ENCODE measurements at regions not wholly inside any gene's neighbourhood (a gene's known extent, or its start where the extent isn't known, plus 50 kb on each side); places are given as distances from the start of the nearest gene placed in this dataset.

DNA sequence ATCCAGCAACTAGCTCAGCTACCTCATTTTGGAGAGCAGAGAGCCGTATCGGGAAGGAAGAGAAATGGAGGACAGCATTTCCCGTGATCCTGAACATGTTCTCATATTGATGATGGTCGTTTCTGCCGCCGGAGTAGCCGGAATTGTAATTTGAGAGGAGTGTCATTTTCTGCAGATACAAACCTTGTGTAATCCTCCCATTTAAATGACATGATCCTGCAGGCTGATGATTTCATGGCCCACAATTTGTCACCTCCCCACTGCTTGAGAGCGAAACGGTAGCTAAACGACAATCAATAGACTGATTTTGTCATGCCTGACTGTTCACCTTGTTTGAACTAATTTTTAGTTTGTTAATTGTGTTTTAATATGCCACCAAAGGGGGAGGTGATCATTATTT is 126.5 kb upstream of the CNTN6 start:
- Mint-ChIP-seq H3K4me1 (peaks cover 0 to 3% (median 0%) of the 10 kb centered on the region in 3 donors), H3K36me3 (no peaks in the 10 kb centered on the region), H3K4me3 (no peak overlapping the region), H3K27ac (no peak overlapping the region), H3K9me3 (peaks cover 8 to 23% (median 11%) of the 10 kb centered on the region in 7 donors), H3K27me3 (no peaks in the 10 kb centered on the region)
- no peak for DNase-seq
- no peak for ATAC-seq (ENCODE audit: low read depth in 2 of 2)

DNA sequence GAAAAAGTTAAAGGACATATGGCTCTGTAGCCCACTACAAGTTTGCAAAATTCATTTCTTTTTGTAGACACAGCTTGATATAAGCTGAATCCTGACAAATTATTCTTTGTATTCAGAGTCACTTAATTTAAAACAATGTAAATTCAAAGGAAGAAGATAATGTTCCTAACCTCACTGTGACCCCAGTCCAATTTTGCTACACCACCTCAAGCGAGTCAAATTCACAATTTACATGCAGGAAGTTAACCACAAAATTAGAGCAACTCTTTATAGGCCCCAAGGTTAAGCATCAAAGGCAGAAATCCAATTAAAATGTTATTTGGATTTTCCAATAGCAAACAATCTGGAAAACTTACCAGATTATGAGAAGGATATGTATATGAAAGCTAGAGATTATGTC is 119.5 kb upstream of the CNTN6 start:
- DNase-seq (no peak), ATAC-seq (ENCODE audit: low read depth in 2 of 2) (no peak)
- Mint-ChIP-seq H3K27me3 (no peaks in the 10 kb centered on the region), H3K27ac (no peak overlapping the region), H3K36me3 (no peaks in the 10 kb centered on the region), H3K4me3 (no peak overlapping the region), H3K9me3 (peaks cover 3 to 22% (median 7%) of the 10 kb centered on the region in 7 donors), H3K4me1 (no peaks in the 10 kb centered on the region)

DNA sequence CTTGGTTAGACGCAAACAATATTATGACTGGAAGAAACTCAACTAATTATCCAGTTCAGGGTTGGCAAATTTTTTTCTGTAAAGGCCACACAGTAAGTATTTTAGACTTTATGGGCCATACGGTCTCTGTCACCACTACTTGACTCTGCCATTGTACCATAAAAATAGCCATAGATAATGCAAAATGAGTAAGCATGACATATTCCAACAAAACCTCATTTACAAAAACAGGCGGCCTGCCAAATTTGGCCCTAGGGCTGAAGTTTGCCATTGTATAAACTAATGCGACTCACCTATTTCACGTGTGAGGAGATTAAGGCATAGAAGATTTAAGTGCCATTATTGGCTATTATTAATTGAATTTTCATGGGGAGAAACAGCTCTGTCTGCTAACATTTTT is 116.8 kb upstream of the CNTN6 start:
- H3K4me1 Mint-ChIP-seq = no peaks in the 10 kb centered on the region
- H3K4me3 Mint-ChIP-seq = no peak overlapping the region
- no peak overlapping the region for H3K27ac Mint-ChIP-seq
- no peak for ATAC-seq (ENCODE audit: low read depth in 2 of 2)
- no peaks in the 10 kb centered on the region for H3K27me3 Mint-ChIP-seq
- peaks cover 4 to 32% (median 11%) of the 10 kb centered on the region in 7 donors for H3K9me3 Mint-ChIP-seq
- no peak for DNase-seq
- H3K36me3 Mint-ChIP-seq = no peaks in the 10 kb centered on the region

DNA sequence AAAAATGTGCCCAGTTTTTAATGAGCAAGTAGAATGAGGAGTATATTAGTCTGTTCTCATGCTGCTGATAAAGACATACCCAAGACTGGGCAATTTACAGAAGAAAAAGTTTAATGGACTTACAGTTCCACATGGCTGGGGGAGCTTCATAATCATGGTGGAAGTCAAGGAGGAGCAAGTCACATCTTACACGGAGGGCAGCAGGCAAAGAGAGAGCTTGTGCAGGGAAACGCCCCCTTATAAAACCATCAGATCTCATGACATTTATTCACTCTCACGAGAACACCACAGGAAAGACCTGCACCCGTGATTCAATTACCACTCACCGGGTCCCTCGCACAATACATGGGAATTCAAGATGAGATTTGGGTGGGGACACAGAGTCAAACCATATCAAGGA is 111.7 kb upstream of the CNTN6 start:
- Mint-ChIP-seq H3K4me3 (no peak overlapping the region), H3K27me3 (no peaks in the 10 kb centered on the region), H3K9me3 (peaks cover 0 to 29% (median 15%) of the 10 kb centered on the region in 7 donors), H3K27ac (no peak overlapping the region), H3K36me3 (no peaks in the 10 kb centered on the region), H3K4me1 (no peaks in the 10 kb centered on the region)
- ATAC-seq (ENCODE audit: low read depth in 2 of 2) (no peak), DNase-seq (no peak)

DNA sequence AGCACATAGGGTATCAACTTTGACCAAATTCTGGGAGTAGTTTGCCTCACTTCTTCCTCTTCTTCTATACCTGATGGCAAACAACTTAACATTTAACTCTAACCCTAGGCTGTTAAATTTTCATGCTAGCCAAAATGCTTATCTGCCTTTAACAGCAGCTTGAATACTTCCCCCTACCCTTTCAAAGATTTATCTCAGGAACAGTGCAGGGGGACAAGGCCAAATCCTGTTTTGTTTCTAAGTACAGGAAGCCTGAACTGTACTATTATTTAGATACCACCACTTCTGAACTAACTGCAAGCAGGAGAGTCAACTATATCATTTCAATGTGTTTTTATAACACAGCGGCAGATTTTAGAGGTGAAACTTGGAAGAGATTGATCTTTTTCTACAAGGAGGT is 104.0 kb upstream of the CNTN6 start:
- no peak for DNase-seq
- Mint-ChIP-seq H3K9me3 (peaks cover 4 to 24% (median 12%) of the 10 kb centered on the region in 7 donors), H3K27ac (no peak overlapping the region), H3K4me3 (no peak overlapping the region), H3K4me1 (no peaks in the 10 kb centered on the region), H3K27me3 (no peaks in the 10 kb centered on the region), H3K36me3 (no peaks in the 10 kb centered on the region)
- ATAC-seq (ENCODE audit: low read depth in 2 of 2) = no peak

DNA sequence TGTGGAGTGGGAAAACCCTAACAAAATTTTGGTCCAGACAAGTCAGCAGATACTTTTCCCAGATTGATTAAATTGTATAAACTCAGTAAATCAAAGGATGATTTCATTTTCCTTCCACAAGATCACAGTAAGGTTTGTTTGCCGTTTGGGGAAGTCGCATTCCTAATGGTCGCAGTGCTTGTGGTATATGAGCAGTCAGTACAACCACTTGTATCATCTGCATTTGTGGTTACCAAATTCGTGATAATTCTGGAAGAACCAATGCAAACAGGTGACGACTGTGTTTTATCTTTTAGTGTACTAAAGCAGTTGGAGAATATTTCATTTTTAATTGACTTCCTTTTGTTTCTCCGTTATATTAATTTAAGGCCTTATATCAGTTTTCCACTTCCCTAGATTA is 100.0 kb upstream of the CNTN6 start:
- ATAC-seq (ENCODE audit: low read depth in 2 of 2) = no peak
- Mint-ChIP-seq H3K27me3 (no peaks in the 10 kb centered on the region), H3K4me3 (no peak overlapping the region)

DNA sequence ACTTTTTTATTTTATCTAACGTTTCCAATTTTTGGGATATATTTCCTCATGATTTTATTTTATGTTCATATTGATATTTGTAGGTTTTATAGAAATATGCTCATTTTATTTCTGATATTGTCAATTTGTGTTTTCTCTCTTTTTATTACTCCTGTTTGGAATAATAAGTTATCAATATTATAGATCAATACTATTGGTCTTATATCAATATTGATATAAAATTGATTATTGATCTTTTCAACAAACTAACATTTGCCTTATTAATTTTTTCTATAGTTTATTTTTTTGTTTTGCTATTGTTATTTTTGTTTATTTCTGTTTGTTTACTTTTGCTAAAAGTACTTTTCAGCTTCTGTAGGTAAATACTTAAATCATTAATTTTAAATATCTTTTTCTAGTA is 90.8 kb upstream of the CNTN6 start:
- peaks cover 0 to 7% (median 0%) of the 10 kb centered on the region in 7 donors for H3K9me3 Mint-ChIP-seq
- no peaks in the 10 kb centered on the region for H3K27me3 Mint-ChIP-seq
- H3K27ac Mint-ChIP-seq = no peak overlapping the region
- H3K36me3 Mint-ChIP-seq = no peaks in the 10 kb centered on the region
- ATAC-seq (ENCODE audit: low read depth in 2 of 2) (no peak), DNase-seq (no peak)
- no peaks in the 10 kb centered on the region for H3K4me1 Mint-ChIP-seq
- H3K4me3 Mint-ChIP-seq = no peak overlapping the region

More for the DNA sequence above, 100.0 kb upstream of the CNTN6 start:
- Mint-ChIP-seq H3K9me3 (peaks cover 0 to 20% (median 12%) of the 10 kb centered on the region in 7 donors), H3K36me3 (no peaks in the 10 kb centered on the region), H3K27ac (no peak overlapping the region), H3K4me1 (no peaks in the 10 kb centered on the region)
- no peak for DNase-seq

DNA sequence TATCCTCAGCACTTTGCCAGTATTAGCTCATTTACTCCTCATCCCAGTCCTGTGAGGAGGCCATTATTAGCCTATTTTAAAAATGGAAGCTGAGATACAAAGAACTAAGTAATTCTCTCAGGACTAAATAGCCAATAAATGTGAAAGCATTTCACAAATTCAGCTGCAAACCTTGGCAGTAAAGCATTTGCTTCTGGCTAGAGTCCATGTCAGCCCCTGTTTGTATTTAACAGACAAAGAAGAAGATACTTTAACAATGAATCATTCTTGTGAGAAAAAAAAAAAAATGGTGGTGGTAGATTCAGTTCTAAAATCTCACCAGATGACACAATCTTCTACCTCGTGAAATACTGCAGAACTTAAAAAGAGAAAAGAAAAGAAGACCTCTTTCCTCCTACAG is 85.0 kb upstream of the CNTN6 start:
- H3K4me3 Mint-ChIP-seq = no peak overlapping the region
- no peaks in the 10 kb centered on the region for H3K27me3 Mint-ChIP-seq
- no peaks in the 10 kb centered on the region for H3K36me3 Mint-ChIP-seq
- peaks cover 0 to 2% (median 0%) of the 10 kb centered on the region in 7 donors for H3K9me3 Mint-ChIP-seq
- ATAC-seq (ENCODE audit: low read depth in 2 of 2) (no peak), DNase-seq (no peak)
- H3K4me1 Mint-ChIP-seq = no peaks in the 10 kb centered on the region
- no peak overlapping the region for H3K27ac Mint-ChIP-seq

DNA sequence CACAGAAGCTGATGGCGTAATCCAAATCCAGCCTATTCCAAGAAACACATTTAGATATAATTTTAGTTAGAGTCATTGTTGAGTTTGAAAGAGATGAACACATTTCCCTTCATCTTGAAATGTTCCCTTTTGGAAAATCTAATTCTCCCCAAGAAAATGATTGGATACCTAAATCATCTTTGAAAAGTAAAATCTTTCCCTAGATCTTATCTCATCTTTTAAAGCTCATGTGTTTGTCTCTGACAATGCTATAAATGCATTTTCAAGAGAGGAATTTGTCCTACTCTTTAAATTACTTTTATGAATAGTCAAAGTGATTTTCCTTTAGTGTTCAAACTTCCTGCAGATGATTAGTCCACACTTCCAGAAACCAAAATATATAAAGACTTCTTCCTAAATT is 82.6 kb upstream of the CNTN6 start:
- no peak for DNase-seq
- Mint-ChIP-seq H3K4me3 (no peak overlapping the region), H3K4me1 (no peaks in the 10 kb centered on the region)

DNA sequence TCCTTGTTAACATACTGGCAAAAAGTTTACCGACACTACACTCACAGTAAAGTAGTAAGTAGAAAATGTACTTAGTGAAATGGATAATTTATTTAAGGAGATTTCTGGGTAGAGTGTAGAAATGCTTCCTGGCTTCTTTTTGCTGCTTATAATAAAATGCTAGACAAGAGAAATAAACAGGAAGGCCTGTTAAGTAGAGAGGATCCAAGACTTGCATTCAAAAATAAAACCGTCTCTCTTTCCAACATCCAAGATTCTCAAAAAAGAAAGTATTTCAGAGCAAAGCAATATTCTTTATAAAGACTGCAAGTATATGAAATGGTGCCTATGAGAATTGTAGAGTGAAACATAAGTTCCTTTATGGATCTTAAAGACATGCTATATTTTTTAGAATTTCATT is 77.0 kb upstream of the CNTN6 start:
- Mint-ChIP-seq H3K9me3 (peaks cover 2 to 12% (median 7%) of the 10 kb centered on the region in 7 donors), H3K27ac (no peak overlapping the region), H3K4me1 (no peaks in the 10 kb centered on the region), H3K27me3 (no peaks in the 10 kb centered on the region), H3K36me3 (no peaks in the 10 kb centered on the region), H3K4me3 (no peak overlapping the region)
- ATAC-seq (ENCODE audit: low read depth in 2 of 2) = no peak
- no peak for DNase-seq

More for the DNA sequence above, 82.6 kb upstream of the CNTN6 start:
- no peaks in the 10 kb centered on the region for H3K36me3 Mint-ChIP-seq
- no peak overlapping the region for H3K27ac Mint-ChIP-seq
- H3K9me3 Mint-ChIP-seq = peaks cover 0 to 5% (median 2%) of the 10 kb centered on the region in 7 donors
- no peak for ATAC-seq (ENCODE audit: low read depth in 2 of 2)
- H3K27me3 Mint-ChIP-seq = no peaks in the 10 kb centered on the region

DNA sequence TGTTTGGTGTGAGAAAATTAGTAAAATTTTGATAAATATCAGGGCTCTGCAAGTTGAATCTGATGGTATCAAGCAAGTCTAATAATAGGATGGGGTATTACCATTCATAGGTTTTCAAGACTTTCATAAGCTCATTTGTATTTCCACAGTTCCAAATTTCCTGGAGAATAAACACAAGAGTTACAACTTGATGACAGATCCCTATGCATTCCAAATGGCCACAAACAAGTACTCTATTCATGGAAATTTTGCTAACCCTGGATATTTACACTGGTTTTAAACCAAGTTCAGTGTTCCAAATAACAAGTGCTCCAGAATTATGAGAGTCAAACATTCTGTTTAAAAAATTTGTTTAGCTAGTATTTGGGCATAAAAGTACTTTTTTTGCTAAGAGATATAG is 75.0 kb upstream of the CNTN6 start:
- Mint-ChIP-seq H3K36me3 (no peaks in the 10 kb centered on the region), H3K27me3 (no peaks in the 10 kb centered on the region), H3K9me3 (peaks cover 3 to 17% (median 9%) of the 10 kb centered on the region in 7 donors), H3K4me3 (no peak overlapping the region), H3K27ac (no peak overlapping the region), H3K4me1 (no peaks in the 10 kb centered on the region)
- DNase-seq (no peak), ATAC-seq (ENCODE audit: low read depth in 2 of 2) (no peak)

DNA sequence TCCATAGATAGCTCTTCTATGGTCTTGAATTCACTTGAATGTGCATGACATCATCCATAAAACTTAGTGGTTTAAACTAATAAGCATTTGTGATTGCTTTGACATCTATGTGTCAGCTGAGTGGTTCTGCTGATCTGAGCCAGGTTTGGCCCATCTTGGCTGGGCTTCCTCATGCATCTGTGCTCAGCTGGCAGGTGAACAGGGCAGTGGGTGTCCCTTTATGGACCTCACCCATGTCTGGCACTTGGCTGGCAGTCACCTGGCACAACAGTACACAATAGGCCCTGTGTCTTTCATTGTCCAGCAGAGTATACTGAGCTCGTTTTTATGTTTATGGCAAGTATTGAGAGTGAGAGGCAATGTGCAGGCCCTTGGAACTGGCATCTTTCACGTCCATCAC is 73.7 kb upstream of the CNTN6 start:
- Mint-ChIP-seq H3K4me1 (no peaks in the 10 kb centered on the region), H3K4me3 (no peak overlapping the region), H3K36me3 (no peaks in the 10 kb centered on the region), H3K27me3 (no peaks in the 10 kb centered on the region), H3K9me3 (peaks cover 3 to 12% (median 6%) of the 10 kb centered on the region in 7 donors), H3K27ac (no peak overlapping the region)
- no peak for ATAC-seq (ENCODE audit: low read depth in 2 of 2)
- no peak for DNase-seq

DNA sequence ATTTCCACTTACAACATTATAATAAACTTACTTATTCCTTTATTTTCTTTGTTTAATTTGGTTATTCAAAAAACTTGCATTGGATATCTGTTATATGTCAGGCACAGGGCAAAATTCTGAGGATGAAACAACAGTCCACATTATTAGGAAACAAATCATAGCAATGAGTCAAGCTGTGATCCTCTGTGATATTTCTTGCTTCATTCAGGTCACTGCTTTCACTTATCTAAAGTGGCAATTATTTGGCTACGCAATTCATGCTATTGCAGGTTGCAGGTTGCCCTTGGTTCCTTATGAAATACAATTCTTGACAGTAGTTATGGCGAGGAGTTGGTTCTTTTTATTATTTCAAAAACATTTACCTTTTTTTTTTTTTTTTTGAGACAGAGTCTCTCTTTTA is 66.4 kb upstream of the CNTN6 start:
- no peak for DNase-seq
- no peaks in the 10 kb centered on the region for H3K4me1 Mint-ChIP-seq
- peaks cover 0 to 7% (median 4%) of the 10 kb centered on the region in 7 donors for H3K9me3 Mint-ChIP-seq
- H3K4me3 Mint-ChIP-seq = no peak overlapping the region
- H3K36me3 Mint-ChIP-seq = no peaks in the 10 kb centered on the region
- H3K27me3 Mint-ChIP-seq = no peaks in the 10 kb centered on the region
- no peak overlapping the region for H3K27ac Mint-ChIP-seq
- ATAC-seq (ENCODE audit: low read depth in 2 of 2) = no peak

DNA sequence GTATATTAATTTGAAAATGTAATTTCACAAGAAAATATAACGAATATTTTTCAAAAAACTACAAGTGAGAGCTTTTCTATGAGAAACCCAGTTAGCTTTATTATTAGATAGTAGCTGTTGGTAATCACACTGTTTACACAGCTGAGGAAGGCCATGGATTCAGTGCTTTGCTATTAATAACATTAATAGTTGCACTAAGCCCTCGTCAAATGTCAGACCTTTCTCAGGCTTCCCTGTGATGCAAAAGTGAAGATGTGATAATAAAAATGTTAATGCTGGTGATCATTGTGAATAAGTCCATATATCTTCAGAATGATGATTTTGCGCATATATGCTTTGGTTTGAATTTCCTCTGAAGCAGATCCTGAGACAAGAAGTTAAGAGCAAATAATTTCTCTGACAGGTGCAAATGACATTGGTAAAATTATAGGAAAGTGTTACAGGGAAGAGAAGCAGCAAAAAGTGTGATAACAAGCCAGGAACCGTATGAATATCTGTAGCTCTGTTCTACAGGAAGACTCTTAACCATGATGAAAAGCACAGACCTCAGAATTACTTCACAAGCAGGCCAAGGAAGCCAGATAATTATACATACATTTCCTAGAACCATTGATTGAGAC is 56.5 kb upstream of the CNTN6 start:
- no peak overlapping the region for H3K27ac Mint-ChIP-seq

DNA sequence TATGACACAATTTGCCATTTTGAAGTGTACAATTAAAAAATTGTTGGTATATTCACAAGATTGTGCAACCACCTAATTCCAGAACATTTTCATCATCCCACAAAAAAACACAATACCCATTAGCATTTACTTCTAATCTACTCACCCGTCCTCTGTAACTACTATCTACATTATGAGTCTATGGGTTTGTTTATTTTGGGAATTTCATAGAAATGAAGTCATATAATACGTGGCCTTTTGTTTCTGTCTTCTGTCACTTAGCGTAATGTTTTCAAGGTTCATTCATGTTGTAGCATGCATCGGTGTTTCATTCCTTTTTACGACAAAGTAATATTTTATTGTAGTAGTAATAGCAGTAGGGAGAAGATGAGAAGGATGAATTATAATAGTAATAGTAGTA is 55.2 kb upstream of the CNTN6 start:
- Mint-ChIP-seq H3K4me3 (no peak overlapping the region), H3K27ac (no peak overlapping the region), H3K9me3 (peaks cover 0 to 15% (median 7%) of the 10 kb centered on the region in 7 donors), H3K36me3 (no peaks in the 10 kb centered on the region), H3K27me3 (no peaks in the 10 kb centered on the region), H3K4me1 (no peaks in the 10 kb centered on the region)
- ATAC-seq (ENCODE audit: low read depth in 2 of 2) (no peak), DNase-seq (no peak)

More for the DNA sequence above, 56.5 kb upstream of the CNTN6 start:
- no peak for ATAC-seq (ENCODE audit: low read depth in 2 of 2)
- H3K4me1 Mint-ChIP-seq = no peaks in the 10 kb centered on the region
- H3K36me3 Mint-ChIP-seq = no peaks in the 10 kb centered on the region
- no peak for DNase-seq
- H3K9me3 Mint-ChIP-seq = peaks cover 0 to 17% (median 7%) of the 10 kb centered on the region in 7 donors
- no peak overlapping the region for H3K4me3 Mint-ChIP-seq
- H3K27me3 Mint-ChIP-seq = no peaks in the 10 kb centered on the region

Data from naive B cell (primary cell).